ENCODE measurements at regions not wholly inside any gene's neighbourhood (a gene's known extent, or its start where the extent isn't known, plus 50 kb on each side); places are given as distances from the start of the nearest gene placed in this dataset.

DNA sequence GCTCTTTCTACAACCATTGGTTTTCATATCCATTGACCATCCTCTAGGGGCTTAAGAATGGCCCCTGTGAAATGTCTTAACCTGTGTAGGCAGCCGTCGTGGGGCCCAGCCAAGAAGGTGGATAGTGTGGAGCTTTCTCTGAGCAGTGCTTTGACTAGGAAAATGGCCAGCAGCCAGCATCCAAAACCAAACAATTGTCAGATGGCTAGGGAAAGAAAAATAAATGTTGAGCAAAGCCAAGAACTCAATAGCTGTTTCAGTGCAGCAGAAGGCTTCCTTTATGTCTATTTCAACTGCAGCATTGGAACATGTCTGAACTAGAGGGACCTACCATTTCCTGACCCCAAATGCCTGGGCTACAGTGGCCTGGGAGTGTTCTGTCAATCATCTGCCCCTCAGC is 374.9 kb downstream of the TLE4 start:
- TF ChIP-seq, protein P1, sequence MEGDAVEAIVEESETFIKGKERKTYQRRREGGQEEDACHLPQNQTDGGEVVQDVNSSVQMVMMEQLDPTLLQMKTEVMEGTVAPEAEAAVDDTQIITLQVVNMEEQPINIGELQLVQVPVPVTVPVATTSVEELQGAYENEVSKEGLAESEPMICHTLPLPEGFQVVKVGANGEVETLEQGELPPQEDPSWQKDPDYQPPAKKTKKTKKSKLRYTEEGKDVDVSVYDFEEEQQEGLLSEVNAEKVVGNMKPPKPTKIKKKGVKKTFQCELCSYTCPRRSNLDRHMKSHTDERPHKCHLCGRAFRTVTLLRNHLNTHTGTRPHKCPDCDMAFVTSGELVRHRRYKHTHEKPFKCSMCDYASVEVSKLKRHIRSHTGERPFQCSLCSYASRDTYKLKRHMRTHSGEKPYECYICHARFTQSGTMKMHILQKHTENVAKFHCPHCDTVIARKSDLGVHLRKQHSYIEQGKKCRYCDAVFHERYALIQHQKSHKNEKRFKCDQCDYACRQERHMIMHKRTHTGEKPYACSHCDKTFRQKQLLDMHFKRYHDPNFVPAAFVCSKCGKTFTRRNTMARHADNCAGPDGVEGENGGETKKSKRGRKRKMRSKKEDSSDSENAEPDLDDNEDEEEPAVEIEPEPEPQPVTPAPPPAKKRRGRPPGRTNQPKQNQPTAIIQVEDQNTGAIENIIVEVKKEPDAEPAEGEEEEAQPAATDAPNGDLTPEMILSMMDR (IDR thresholded peaks at IDR 0.05): no peak
- TF ChIP-seq POLR2A (IDR thresholded peaks at IDR 0.05): no peak

All from adrenal gland (tissue), 5 donors.